ENCODE measurements at regions not wholly inside any gene's neighbourhood (a gene's known extent, or its start where the extent isn't known, plus 50 kb on each side); places are given as distances from the start of the nearest gene placed in this dataset.

GRCh38 chr13:47623862-47624261, 377.2 kb downstream of the SUCLA2 start:
- no peak overlapping the region for H3K4me3 ChIP-seq (ENCODE audit: low read depth, low read length)

GRCh38 chr13:47621931-47622330, 379.1 kb downstream of the SUCLA2 start:
- Histone ChIP-seq H3K4me1 (ENCODE audit: control insufficient read depth, insufficient read depth, low read length) (no peaks in the 10 kb centered on the region), H3K27ac (ENCODE audit: low read depth, low read length) (no peak overlapping the region), H3K9ac (ENCODE audit: low read depth, low read length) (no peak overlapping the region), H3K4me3 (ENCODE audit: low read depth, low read length) (no peak overlapping the region), H3K36me3 (ENCODE audit: control insufficient read depth, insufficient read depth, low read length) (no peaks in the 10 kb centered on the region), H3K27me3 (ENCODE audit: control insufficient read depth, insufficient read depth, low read length) (no peaks in the 10 kb centered on the region), H3K9me3 (ENCODE audit: control insufficient read depth, insufficient read depth, low read length) (no peaks in the 10 kb centered on the region)

More at GRCh38 chr13:47623862-47624261, 377.2 kb downstream of the SUCLA2 start:
- Histone ChIP-seq H3K27me3 (ENCODE audit: control insufficient read depth, insufficient read depth, low read length) (no peaks in the 10 kb centered on the region), H3K4me1 (ENCODE audit: control insufficient read depth, insufficient read depth, low read length) (no peaks in the 10 kb centered on the region), H3K36me3 (ENCODE audit: control insufficient read depth, insufficient read depth, low read length) (no peaks in the 10 kb centered on the region), H3K27ac (ENCODE audit: low read depth, low read length) (no peak overlapping the region), H3K9me3 (ENCODE audit: control insufficient read depth, insufficient read depth, low read length) (no peaks in the 10 kb centered on the region), H3K9ac (ENCODE audit: low read depth, low read length) (no peak overlapping the region)

GRCh38 chr13:47611664-47612288, 389.3 kb downstream of the SUCLA2 start:
- Histone ChIP-seq H3K4me3 (ENCODE audit: low read depth, low read length) (no peak overlapping the region), H3K9me3 (ENCODE audit: control insufficient read depth, insufficient read depth, low read length) (no peaks in the 10 kb centered on the region), H3K36me3 (ENCODE audit: control insufficient read depth, insufficient read depth, low read length) (no peaks in the 10 kb centered on the region), H3K27ac (ENCODE audit: low read depth, low read length) (no peak overlapping the region), H3K4me1 (ENCODE audit: control insufficient read depth, insufficient read depth, low read length) (no peaks in the 10 kb centered on the region), H3K27me3 (ENCODE audit: control insufficient read depth, insufficient read depth, low read length) (no peaks in the 10 kb centered on the region), H3K9ac (ENCODE audit: low read depth, low read length) (no peak overlapping the region)

- Histone ChIP-seq H3K4me3 (ENCODE audit: low read depth, low read length) (no peak overlapping the region), H3K4me1 (ENCODE audit: control insufficient read depth, insufficient read depth, low read length) (no peaks in the 10 kb centered on the region), H3K27me3 (ENCODE audit: control insufficient read depth, insufficient read depth, low read length) (no peaks in the 10 kb centered on the region), H3K36me3 (ENCODE audit: control insufficient read depth, insufficient read depth, low read length) (no peaks in the 10 kb centered on the region), H3K27ac (ENCODE audit: low read depth, low read length) (no peak overlapping the region), H3K9ac (ENCODE audit: low read depth, low read length) (no peak overlapping the region), H3K9me3 (ENCODE audit: control insufficient read depth, insufficient read depth, low read length) (no peaks in the 10 kb centered on the region)
Measured at GRCh38 chr13:47610687-47611086, 390.4 kb downstream of the SUCLA2 start.

GRCh38 chr13:47603365-47603764, 397.7 kb downstream of the SUCLA2 start:
- no peaks in the 10 kb centered on the region for H3K27me3 ChIP-seq (ENCODE audit: control insufficient read depth, insufficient read depth, low read length)
- H3K4me3 ChIP-seq (ENCODE audit: low read depth, low read length), result no peak overlapping the region
- H3K4me1 ChIP-seq (ENCODE audit: control insufficient read depth, insufficient read depth, low read length), result no peaks in the 10 kb centered on the region
- H3K27ac ChIP-seq (ENCODE audit: low read depth, low read length), result no peak overlapping the region
- H3K36me3 ChIP-seq (ENCODE audit: control insufficient read depth, insufficient read depth, low read length), result no peaks in the 10 kb centered on the region
- H3K9ac ChIP-seq (ENCODE audit: low read depth, low read length), result no peak overlapping the region
- no peaks in the 10 kb centered on the region for H3K9me3 ChIP-seq (ENCODE audit: control insufficient read depth, insufficient read depth, low read length)

GRCh38 chr13:47598340-47598911, 402.6 kb downstream of the SUCLA2 start:
- no peaks in the 10 kb centered on the region for H3K9me3 ChIP-seq (ENCODE audit: control insufficient read depth, insufficient read depth, low read length)
- no peak overlapping the region for H3K27ac ChIP-seq (ENCODE audit: low read depth, low read length)
- no peaks in the 10 kb centered on the region for H3K27me3 ChIP-seq (ENCODE audit: control insufficient read depth, insufficient read depth, low read length)
- no peak overlapping the region for H3K9ac ChIP-seq (ENCODE audit: low read depth, low read length)
- no peaks in the 10 kb centered on the region for H3K4me1 ChIP-seq (ENCODE audit: control insufficient read depth, insufficient read depth, low read length)
- H3K36me3 ChIP-seq (ENCODE audit: control insufficient read depth, insufficient read depth, low read length), result no peaks in the 10 kb centered on the region
- no peak overlapping the region for H3K4me3 ChIP-seq (ENCODE audit: low read depth, low read length)

GRCh38 chr13:47594833-47595232, 406.2 kb downstream of the SUCLA2 start:
- no peaks in the 10 kb centered on the region for H3K36me3 ChIP-seq (ENCODE audit: control insufficient read depth, insufficient read depth, low read length)
- H3K27ac ChIP-seq (ENCODE audit: low read depth, low read length), result no peak overlapping the region
- H3K4me1 ChIP-seq (ENCODE audit: control insufficient read depth, insufficient read depth, low read length), result no peaks in the 10 kb centered on the region
- H3K9me3 ChIP-seq (ENCODE audit: control insufficient read depth, insufficient read depth, low read length), result no peaks in the 10 kb centered on the region; the same call in 1 of the 2 replicates
- no peak overlapping the region for H3K9ac ChIP-seq (ENCODE audit: low read depth, low read length)
- no peak overlapping the region for H3K4me3 ChIP-seq (ENCODE audit: low read depth, low read length)
- H3K27me3 ChIP-seq (ENCODE audit: control insufficient read depth, insufficient read depth, low read length), result no peaks in the 10 kb centered on the region

GRCh38 chr13:47592256-47592655, 408.8 kb downstream of the SUCLA2 start:
- Histone ChIP-seq H3K4me3 (ENCODE audit: low read depth, low read length) (no peak overlapping the region), H3K27me3 (ENCODE audit: control insufficient read depth, insufficient read depth, low read length) (no peaks in the 10 kb centered on the region), H3K9ac (ENCODE audit: low read depth, low read length) (no peak overlapping the region), H3K27ac (ENCODE audit: low read depth, low read length) (no peak overlapping the region), H3K36me3 (ENCODE audit: control insufficient read depth, insufficient read depth, low read length) (no peaks in the 10 kb centered on the region), H3K4me1 (ENCODE audit: control insufficient read depth, insufficient read depth, low read length) (no peaks in the 10 kb centered on the region), H3K9me3 (ENCODE audit: control insufficient read depth, insufficient read depth, low read length) (no peaks in the 10 kb centered on the region; the same call in 1 of the 2 replicates)

- no peak overlapping the region for H3K9ac ChIP-seq (ENCODE audit: low read depth, low read length)
- no peaks in the 10 kb centered on the region for H3K36me3 ChIP-seq (ENCODE audit: control insufficient read depth, insufficient read depth, low read length)
- H3K27me3 ChIP-seq (ENCODE audit: control insufficient read depth, insufficient read depth, low read length), result no peaks in the 10 kb centered on the region
- no peaks in the 10 kb centered on the region; the same call in 1 of the 2 replicates for H3K9me3 ChIP-seq (ENCODE audit: control insufficient read depth, insufficient read depth, low read length)
- no peaks in the 10 kb centered on the region for H3K4me1 ChIP-seq (ENCODE audit: control insufficient read depth, insufficient read depth, low read length)
- H3K27ac ChIP-seq (ENCODE audit: low read depth, low read length), result no peak overlapping the region
- no peak overlapping the region for H3K4me3 ChIP-seq (ENCODE audit: low read depth, low read length)
Measured at GRCh38 chr13:47588676-47589075, 412.4 kb downstream of the SUCLA2 start.

- Histone ChIP-seq H3K27ac (ENCODE audit: low read depth, low read length) (no peak overlapping the region), H3K4me1 (ENCODE audit: control insufficient read depth, insufficient read depth, low read length) (no peaks in the 10 kb centered on the region), H3K27me3 (ENCODE audit: control insufficient read depth, insufficient read depth, low read length) (no peaks in the 10 kb centered on the region), H3K9me3 (ENCODE audit: control insufficient read depth, insufficient read depth, low read length) (peaks cover 34% of the 10 kb centered on the region), H3K4me3 (ENCODE audit: low read depth, low read length) (no peak overlapping the region), H3K36me3 (ENCODE audit: control insufficient read depth, insufficient read depth, low read length) (no peaks in the 10 kb centered on the region), H3K9ac (ENCODE audit: low read depth, low read length) (no peak overlapping the region)
Measured at GRCh38 chr13:47572375-47572774, 428.7 kb downstream of the SUCLA2 start.

- Histone ChIP-seq H3K4me3 (ENCODE audit: low read depth, low read length) (no peak overlapping the region), H3K36me3 (ENCODE audit: control insufficient read depth, insufficient read depth, low read length) (no peaks in the 10 kb centered on the region), H3K9me3 (ENCODE audit: control insufficient read depth, insufficient read depth, low read length) (no peaks in the 10 kb centered on the region), H3K9ac (ENCODE audit: low read depth, low read length) (no peak overlapping the region), H3K27me3 (ENCODE audit: control insufficient read depth, insufficient read depth, low read length) (no peaks in the 10 kb centered on the region), H3K4me1 (ENCODE audit: control insufficient read depth, insufficient read depth, low read length) (peaks cover 9% of the 10 kb centered on the region), H3K27ac (ENCODE audit: low read depth, low read length) (no peak overlapping the region)
Measured at GRCh38 chr13:47564041-47564440, 437.0 kb downstream of the SUCLA2 start.
